GM10248 (cell line): ENCODE measurements at regions not wholly inside any gene's neighbourhood (a gene's known extent, or its start where the extent isn't known, plus 50 kb on each side); places are given as distances from the start of the nearest gene placed in this dataset.

Experiments used
- CTCF ChIA-PET: fragments of 300-600 bp; sonication (Branson Sonifier 250); formaldehyde crosslinking; extraction: SDS; loops from one replicate; lab custom pipeline; 2021; ENCODE audit warnings: antibody characterized with exemption; lab: Yijun Ruan, JAX
- POLR2A ChIA-PET: fragments of 350-650 bp; sonication (Branson Sonifier 250); formaldehyde crosslinking; extraction: SDS; loops from one replicate; lab custom pipeline; 2020; ENCODE audit warnings: antibody characterized with exemption; lab: Yijun Ruan, JAX
- DNase-seq: peaks from one replicate; pipeline ENCODE4 v3.0.0; 2012; ENCODE audit errors: extremely low spot score
- TF ChIP-seq, protein P1 (sequence below): IDR thresholded peaks from 2 replicates; pipeline ENCODE4 v1.5.1; 2012; ENCODE audit warnings: mild to moderate bottlenecking, low read depth; ENCODE audit errors: extremely low read depth, missing control alignments, control extremely low read depth

DNA sequence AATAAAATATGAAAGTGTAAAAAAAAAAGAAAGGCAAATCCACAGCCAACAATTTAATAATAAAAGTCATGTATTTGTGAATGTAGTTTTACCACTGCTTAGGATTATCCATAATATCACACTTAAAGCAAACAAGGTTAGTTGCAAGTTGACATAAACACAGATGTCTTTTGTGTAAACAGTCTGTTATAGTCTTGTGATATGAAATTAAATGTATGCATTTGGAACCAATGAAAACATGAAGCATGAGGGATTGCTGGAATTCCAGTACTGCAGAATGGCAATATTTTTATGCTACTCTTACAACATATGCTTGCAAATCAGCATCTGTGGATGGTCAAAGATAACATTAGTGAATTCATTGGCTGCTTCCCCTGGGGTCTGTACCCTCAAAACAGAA is 148.1 kb downstream of the DNAJB9 start:
- CTCF ChIA-PET, result no interaction called here
- POLR2A ChIA-PET, result no interaction called here
- no peak for DNase-seq
- TF ChIP-seq, protein P1, sequence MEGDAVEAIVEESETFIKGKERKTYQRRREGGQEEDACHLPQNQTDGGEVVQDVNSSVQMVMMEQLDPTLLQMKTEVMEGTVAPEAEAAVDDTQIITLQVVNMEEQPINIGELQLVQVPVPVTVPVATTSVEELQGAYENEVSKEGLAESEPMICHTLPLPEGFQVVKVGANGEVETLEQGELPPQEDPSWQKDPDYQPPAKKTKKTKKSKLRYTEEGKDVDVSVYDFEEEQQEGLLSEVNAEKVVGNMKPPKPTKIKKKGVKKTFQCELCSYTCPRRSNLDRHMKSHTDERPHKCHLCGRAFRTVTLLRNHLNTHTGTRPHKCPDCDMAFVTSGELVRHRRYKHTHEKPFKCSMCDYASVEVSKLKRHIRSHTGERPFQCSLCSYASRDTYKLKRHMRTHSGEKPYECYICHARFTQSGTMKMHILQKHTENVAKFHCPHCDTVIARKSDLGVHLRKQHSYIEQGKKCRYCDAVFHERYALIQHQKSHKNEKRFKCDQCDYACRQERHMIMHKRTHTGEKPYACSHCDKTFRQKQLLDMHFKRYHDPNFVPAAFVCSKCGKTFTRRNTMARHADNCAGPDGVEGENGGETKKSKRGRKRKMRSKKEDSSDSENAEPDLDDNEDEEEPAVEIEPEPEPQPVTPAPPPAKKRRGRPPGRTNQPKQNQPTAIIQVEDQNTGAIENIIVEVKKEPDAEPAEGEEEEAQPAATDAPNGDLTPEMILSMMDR, result no peak

- no peak for DNase-seq
- ChIA-PET POLR2A (no interaction called here), CTCF (no interaction called here)
- TF ChIP-seq, protein P1, result no peak
Measured at GRCh38 chr7:108719631-108720030, 150.0 kb downstream of the DNAJB9 start.

DNA sequence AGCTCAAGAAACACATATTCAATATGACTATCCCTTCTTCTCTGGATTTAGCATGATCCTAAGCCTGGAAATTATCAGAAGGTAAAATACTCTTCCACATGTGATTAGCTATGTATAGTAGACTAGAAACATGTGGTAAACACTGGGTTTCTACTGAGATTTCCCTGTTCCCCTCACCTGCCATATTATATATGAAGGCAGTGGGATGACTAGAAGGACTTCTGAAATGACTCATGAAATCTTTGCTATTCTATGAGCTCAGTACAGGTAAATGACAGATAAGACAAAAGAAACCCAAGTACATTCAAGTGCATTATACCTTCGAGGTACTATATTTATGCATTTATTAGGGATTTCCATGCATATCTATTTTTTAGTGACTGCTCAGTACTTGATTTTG is 152.9 kb downstream of the DNAJB9 start:
- POLR2A ChIA-PET, result no interaction called here
- TF ChIP-seq, protein P1, result no peak
- DNase-seq, result no peak
- CTCF ChIA-PET, result interaction anchor here (1.6 kb wide), 1 partner anchor 11 kb away, joined by 4 read pairs; no protein-coding TSS in a partner anchor

GRCh38 chr7:108723381-108723814 is 153.7 kb downstream of the DNAJB9 start:
- DNase-seq, result no peak
- ChIA-PET POLR2A (no interaction called here), CTCF (no interaction called here)
- TF ChIP-seq, protein P1, result no peak

- TF ChIP-seq, protein P1, result no peak
- ChIA-PET CTCF (no interaction called here), POLR2A (no interaction called here)
- DNase-seq, result no peak
Measured at GRCh38 chr7:108724251-108725100, 154.8 kb downstream of the DNAJB9 start.

DNA sequence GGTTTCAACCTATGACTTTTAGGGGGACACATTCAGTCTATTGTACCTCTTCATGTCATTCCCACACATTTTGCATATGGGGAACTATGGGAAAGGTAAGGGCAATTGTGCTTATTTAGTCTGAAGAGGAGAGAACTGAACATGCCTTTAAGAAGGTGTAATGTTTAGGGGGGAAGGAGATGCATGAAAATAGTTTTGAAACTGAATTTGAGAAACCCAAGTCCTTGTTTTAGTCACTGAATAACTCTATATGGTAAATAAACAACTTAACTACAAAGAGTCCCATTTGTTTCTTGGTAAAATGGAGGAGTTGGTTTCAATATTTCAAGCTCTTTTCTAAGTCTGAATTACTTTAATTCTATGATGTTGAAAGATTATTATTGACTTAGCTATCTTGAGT is 166.1 kb downstream of the DNAJB9 start:
- no peak for DNase-seq
- ChIA-PET CTCF (no interaction called here), POLR2A (no interaction called here)
- TF ChIP-seq, protein P1, result no peak
